ENCODE measurements at regions not wholly inside any gene's neighbourhood (a gene's known extent, or its start where the extent isn't known, plus 50 kb on each side); places are given as distances from the start of the nearest gene placed in this dataset.

DNA sequence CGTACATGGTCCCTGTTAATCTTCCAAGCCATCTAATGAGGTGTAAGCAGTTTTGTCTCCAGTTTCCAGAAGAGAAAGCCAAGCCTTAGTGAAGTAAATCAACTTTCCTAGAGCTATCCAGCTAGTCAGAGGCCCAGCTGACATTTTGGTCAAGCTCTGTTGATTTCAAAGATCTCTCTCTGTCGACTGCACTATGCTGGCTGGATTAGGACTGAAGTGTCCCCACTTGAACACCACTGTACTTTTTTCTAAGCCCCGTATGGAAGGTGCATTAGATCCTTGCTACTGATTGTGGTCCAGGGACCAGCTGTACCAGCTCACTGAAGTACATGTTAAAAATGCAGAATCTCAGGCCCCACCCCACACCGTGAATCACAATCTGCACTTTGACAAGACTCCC, 176.5 kb upstream of the NAV2 start:
- TF ChIP-seq POLR2AphosphoS5 (IDR thresholded peaks at IDR 0.05), result no peak
- TF ChIP-seq, protein P1, sequence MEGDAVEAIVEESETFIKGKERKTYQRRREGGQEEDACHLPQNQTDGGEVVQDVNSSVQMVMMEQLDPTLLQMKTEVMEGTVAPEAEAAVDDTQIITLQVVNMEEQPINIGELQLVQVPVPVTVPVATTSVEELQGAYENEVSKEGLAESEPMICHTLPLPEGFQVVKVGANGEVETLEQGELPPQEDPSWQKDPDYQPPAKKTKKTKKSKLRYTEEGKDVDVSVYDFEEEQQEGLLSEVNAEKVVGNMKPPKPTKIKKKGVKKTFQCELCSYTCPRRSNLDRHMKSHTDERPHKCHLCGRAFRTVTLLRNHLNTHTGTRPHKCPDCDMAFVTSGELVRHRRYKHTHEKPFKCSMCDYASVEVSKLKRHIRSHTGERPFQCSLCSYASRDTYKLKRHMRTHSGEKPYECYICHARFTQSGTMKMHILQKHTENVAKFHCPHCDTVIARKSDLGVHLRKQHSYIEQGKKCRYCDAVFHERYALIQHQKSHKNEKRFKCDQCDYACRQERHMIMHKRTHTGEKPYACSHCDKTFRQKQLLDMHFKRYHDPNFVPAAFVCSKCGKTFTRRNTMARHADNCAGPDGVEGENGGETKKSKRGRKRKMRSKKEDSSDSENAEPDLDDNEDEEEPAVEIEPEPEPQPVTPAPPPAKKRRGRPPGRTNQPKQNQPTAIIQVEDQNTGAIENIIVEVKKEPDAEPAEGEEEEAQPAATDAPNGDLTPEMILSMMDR (IDR thresholded peaks at IDR 0.05), result no peak

All from prostate gland (tissue), 2 donors.